CD14-positive monocyte (primary cell): ENCODE measurements at regions not wholly inside any gene's neighbourhood (a gene's known extent, or its start where the extent isn't known, plus 50 kb on each side); places are given as distances from the start of the nearest gene placed in this dataset.

ENCODE experiments used
- DNase-seq, 3 donors: peaks; one replicate each; pipeline ENCODE4 v3.0.0-alpha.2; 2011 to 2022
- H2AFZ ChIP-seq: 2 replicates; pipeline ENCODE4 v1.6.0; 2012; ENCODE audit warnings: mild to moderate bottlenecking, low read depth, low read length, inconsistent platforms; ENCODE audit not compliant: insufficient read depth, poor library complexity, severe bottlenecking
- H3K27ac ChIP-seq, 2 donors: 1 replicate in 1 of 2; 2 replicates in 1 of 2; pipeline ENCODE4 v1.5.1; 2012 to 2013; ENCODE audit warnings: low read length in 2 of 2, control low read depth in 1 of 2, inconsistent platforms in 1 of 2, low read depth in 1 of 2, mild to moderate bottlenecking in 1 of 2
- H3K27me3 ChIP-seq, 2 donors: one replicate each; pipeline versions ENCODE4 v1.6.0 to v1.6.1; 2011 to 2013; ENCODE audit warnings: low read length in 2 of 2; ENCODE audit not compliant: control insufficient read depth in 2 of 2, insufficient read depth in 2 of 2
- H3K36me3 ChIP-seq, 2 donors: replicated peaks in 1 of 2; 1 replicate in 1 of 2; 2 replicates in 1 of 2; pipeline versions ENCODE4 v1.5.1 to v1.6.1; 2012 to 2013; ENCODE audit warnings: low read length in 2 of 2, control low read depth in 1 of 2, inconsistent platforms in 1 of 2, mild to moderate bottlenecking in 1 of 2; ENCODE audit not compliant: insufficient read depth in 2 of 2, control insufficient read depth in 1 of 2
- H3K4me1 ChIP-seq, 2 donors: 1 replicate in 1 of 2; 2 replicates in 1 of 2; pipeline versions ENCODE4 v1.5.1 to v1.6.1; 2012 to 2013; ENCODE audit warnings: low read length in 2 of 2, control low read depth in 1 of 2, inconsistent platforms in 1 of 2, mild to moderate bottlenecking in 1 of 2, moderate library complexity in 1 of 2; ENCODE audit not compliant: insufficient read depth in 2 of 2, control insufficient read depth in 1 of 2
- H3K4me2 ChIP-seq: replicated peaks from 2 replicates; pipeline ENCODE3; 2012; ENCODE audit warnings: low read length, moderate library complexity, mild to moderate bottlenecking; ENCODE audit not compliant: poor library complexity, severe bottlenecking; ENCODE audit errors: extremely low read depth
- H3K4me3 ChIP-seq, 3 experiments: fragments of 200-600 bp in 1 of 3; sonication (generic) in 1 of 3; replicated peaks in 1 of 3; 1 replicate in 2 of 3; 2 replicates in 1 of 3; pipeline ENCODE4 v1.5.1; 2011 to 2013; ENCODE audit warnings: low read length in 3 of 3, mild to moderate bottlenecking in 3 of 3, control low read depth in 2 of 3, low read depth in 2 of 3, inconsistent platforms in 1 of 3, moderate library complexity in 1 of 3
- H3K79me2 ChIP-seq: 2 replicates; pipeline ENCODE4 v1.6.0; 2012; ENCODE audit warnings: mild to moderate bottlenecking, control low read depth, inconsistent platforms, low read length, moderate library complexity; ENCODE audit not compliant: insufficient read depth
- H3K9ac ChIP-seq: 2 replicates; pipeline ENCODE4 v1.6.0; 2017; ENCODE audit warnings: low read length, mild to moderate bottlenecking; ENCODE audit not compliant: insufficient read depth, poor library complexity, severe bottlenecking
- H3K9me3 ChIP-seq, 2 donors: replicated peaks in 1 of 2; 1 replicate in 1 of 2; 2 replicates in 1 of 2; pipeline versions ENCODE4 v1.5.1 to v1.6.1; 2012 to 2013; ENCODE audit warnings: low read length in 2 of 2, control low read depth in 1 of 2; ENCODE audit not compliant: control insufficient read depth in 1 of 2, insufficient read depth in 1 of 2
- H4K20me1 ChIP-seq: 2 replicates; pipeline ENCODE4 v1.6.0; 2012; ENCODE audit warnings: mild to moderate bottlenecking, low read length, control low read depth, moderate library complexity; ENCODE audit not compliant: insufficient read depth
- H3K27ac Mint-ChIP-seq, 7 donors: one replicate each; pipeline ENCODE4 v1.8.0; 2020; ENCODE audit warnings: mild to moderate bottlenecking in 7 of 7, mixed read lengths in 7 of 7, moderate library complexity in 6 of 7, inconsistent platforms in 2 of 7
- H3K27me3 Mint-ChIP-seq, 3 donors: one replicate each; pipeline ENCODE4 v1.8.0; 2021 to 2022; ENCODE audit warnings: low read depth in 3 of 3, mild to moderate bottlenecking in 3 of 3, mixed read lengths in 3 of 3, moderate library complexity in 3 of 3, inconsistent platforms in 1 of 3
- H3K36me3 Mint-ChIP-seq, 2 donors: one replicate each; pipeline ENCODE4 v1.8.0; 2020; ENCODE audit warnings: mixed read lengths in 2 of 2, inconsistent platforms in 1 of 2, mild to moderate bottlenecking in 1 of 2
- H3K4me1 Mint-ChIP-seq: one replicate; pipeline ENCODE4 v1.8.0; 2020; ENCODE audit warnings: mild to moderate bottlenecking, mixed read lengths
- H3K4me3 Mint-ChIP-seq, 2 donors: one replicate each; pipeline ENCODE4 v1.8.0; 2020; ENCODE audit warnings: mild to moderate bottlenecking in 2 of 2, mixed read lengths in 2 of 2, moderate library complexity in 1 of 2
- H3K9me3 Mint-ChIP-seq, 7 donors: one replicate each; pipeline ENCODE4 v1.8.0; 2020 to 2022; ENCODE audit warnings: mixed read lengths in 7 of 7, mild to moderate bottlenecking in 6 of 7, moderate library complexity in 6 of 7, inconsistent platforms in 2 of 7
- CTCF ChIP-seq: fragments of 200-600 bp; IDR thresholded peaks from one replicate; pipeline ENCODE4 v1.8.0; 2022; ENCODE audit warnings: antibody characterized with exemption, mild to moderate bottlenecking
- WGBS: methylation state at CpG from one replicate; pipeline ENCODE4 v1.1.5; 2013; ENCODE audit warnings: missing lambda C conversion rate; ENCODE audit not compliant: insufficient coverage; 5-methylcytosine and 5-hydroxymethylcytosine counted together
- intact Hi-C, 2 donors: fragments of 100-400 bp; cut with micrococcal nuclease; formaldehyde crosslinking; loops; one replicate each; pipeline versions ENCODE4 v1.15.0 to v1.15.1; 2023

GRCh38 chr3:101131767-101132166 is 138.5 kb upstream of the ABI3BP start:
- peaks cover 0 to 3% (median 0%) of the 10 kb centered on the region in 3 donors for H3K27me3 Mint-ChIP-seq
- no peak overlapping the region for H3K4me3 ChIP-seq
- intact Hi-C loops, result no loop called here

GRCh38 chr3:101128786-101129185 is 135.6 kb upstream of the ABI3BP start:
- Mint-ChIP-seq H3K36me3 (no peaks in the 10 kb centered on the region), H3K4me3 (no peak overlapping the region), H3K9me3 (peaks cover 4 to 9% (median 7%) of the 10 kb centered on the region in 7 donors), H3K27ac (no peak overlapping the region), H3K4me1 (peaks cover under 1% of the 10 kb centered on the region), H3K27me3 (peaks cover 0 to 3% (median 0%) of the 10 kb centered on the region in 3 donors)
- DNase-seq, result no peak
- 87% methylated on average over 6 of the region's 9 CpGs for WGBS
- no peak for TF ChIP-seq CTCF
- no peaks in the 10 kb centered on the region for H3K27me3 ChIP-seq
- no peak overlapping the region for H3K9ac ChIP-seq
- no peak overlapping the region for H3K4me2 ChIP-seq
- no peaks in the 10 kb centered on the region for H3K36me3 ChIP-seq
- intact Hi-C loops, result no loop called here
- no peaks in the 10 kb centered on the region for H4K20me1 ChIP-seq
- H3K4me3 ChIP-seq, result no peak overlapping the region
- H3K4me1 ChIP-seq, result no peaks in the 10 kb centered on the region
- H2AFZ ChIP-seq, result no peak overlapping the region
- no peak overlapping the region for H3K27ac ChIP-seq
- H3K79me2 ChIP-seq, result no peaks in the 10 kb centered on the region
- no peaks in the 10 kb centered on the region for H3K9me3 ChIP-seq

More at GRCh38 chr3:101131767-101132166, 138.5 kb upstream of the ABI3BP start:
- H3K4me3 Mint-ChIP-seq, result no peak overlapping the region
- H4K20me1 ChIP-seq, result no peaks in the 10 kb centered on the region
- H3K4me2 ChIP-seq, result no peak overlapping the region
- no peak overlapping the region for H3K27ac ChIP-seq
- no peak overlapping the region for H3K9ac ChIP-seq
- no peak overlapping the region for H2AFZ ChIP-seq
- H3K27ac Mint-ChIP-seq, result no peak overlapping the region
- no peaks in the 10 kb centered on the region for H3K36me3 Mint-ChIP-seq
- H3K4me1 Mint-ChIP-seq, result peaks cover 3% of the 10 kb centered on the region
- H3K79me2 ChIP-seq, result no peaks in the 10 kb centered on the region
- H3K9me3 Mint-ChIP-seq, result peaks cover 4 to 9% (median 8%) of the 10 kb centered on the region in 7 donors
- no peaks in the 10 kb centered on the region for H3K4me1 ChIP-seq
- WGBS, result 83% methylated on average over 2 of the region's 2 CpGs
- no peak for TF ChIP-seq CTCF
- no peaks in the 10 kb centered on the region for H3K9me3 ChIP-seq
- DNase-seq, result no peak
- no peaks in the 10 kb centered on the region for H3K27me3 ChIP-seq
- H3K36me3 ChIP-seq, result no peaks in the 10 kb centered on the region
